PC-3 (cell line): ENCODE measurements at regions not wholly inside any gene's neighbourhood (a gene's known extent, or its start where the extent isn't known, plus 50 kb on each side); places are given as distances from the start of the nearest gene placed in this dataset.
"Not testable (repeated sequence)": the region's sequence is repeated elsewhere in the genome, so short reads cannot be mapped to it uniquely, and the experiment has no call there.

ENCODE experiments used
- ATAC-seq: fragments of 200-7000 bp; cut with Tn5 transposase; 2 replicates; pipeline ENCODE4 v1.9.1; 2020; ENCODE audit warnings: mild to moderate bottlenecking, moderate library complexity
- BruUV-seq: library from RNA; stranded (reverse); fragments of 400-500 nt; replicated peaks from 2 replicates; lab custom pipeline; 2021; lab: Mats Ljungman, UMichigan
- CTCF ChIA-PET: fragments of 300-600 bp; sonication (Branson Sonifier 250); formaldehyde crosslinking; loops from one replicate; lab custom pipeline; 2022; ENCODE audit warnings: antibody characterized with exemption; lab: Charles Lee
- POLR2A ChIA-PET: fragments of 300-600 bp; sonication (Branson Sonifier 250); formaldehyde crosslinking; loops from one replicate; lab custom pipeline; 2022; ENCODE audit warnings: antibody characterized with exemption; ENCODE audit not compliant: unreplicated experiment; lab: Charles Lee
- DNase-seq: peaks from one replicate; pipeline ENCODE4 v3.0.0-alpha.2; 2015
- H2AFZ ChIP-seq: fragments of 300-600 bp; sonication (generic); 2 replicates; pipeline ENCODE4 v1.6.0; 2016; ENCODE audit warnings: antibody characterized with exemption, low read length
- H3F3A ChIP-seq: fragments of 300-600 bp; sonication (generic); one replicate; pipeline ENCODE4 v1.6.0; 2017; ENCODE audit warnings: antibody characterized with exemption, low read length, control low read depth, mild to moderate bottlenecking; ENCODE audit not compliant: unreplicated experiment
- H3K27ac ChIP-seq: fragments of 300-600 bp; sonication (generic); 2 replicates; pipeline ENCODE4 v1.5.1; 2016; ENCODE audit warnings: mild to moderate bottlenecking, low read length
- H3K27me3 ChIP-seq: fragments of 300-600 bp; sonication (generic); 2 replicates; pipeline ENCODE4 v1.6.1; 2016; ENCODE audit warnings: low read length, mixed read lengths
- H3K36me3 ChIP-seq: fragments of 300-600 bp; sonication (generic); 2 replicates; pipeline ENCODE4 v1.6.1; 2016; ENCODE audit warnings: low read depth, mixed run types, low read length, mixed read lengths
- H3K4me1 ChIP-seq: fragments of 300-600 bp; sonication (generic); 2 replicates; pipeline ENCODE4 v1.5.1; 2016; ENCODE audit warnings: low read length; ENCODE audit not compliant: insufficient read depth
- H3K4me2 ChIP-seq: fragments of 300-600 bp; sonication (generic); 2 replicates; pipeline ENCODE4 v1.6.0; 2016; ENCODE audit warnings: low read length
- H3K4me3 ChIP-seq: fragments of 300-600 bp; sonication (generic); 2 replicates; pipeline ENCODE4 v1.5.1; 2016; ENCODE audit warnings: mild to moderate bottlenecking, low read length, mixed read lengths
- H3K79me2 ChIP-seq: fragments of 300-600 bp; sonication (generic); 2 replicates; pipeline ENCODE4 v1.6.1; 2017; ENCODE audit warnings: low read length, mixed read lengths
- H3K9ac ChIP-seq: fragments of 300-600 bp; sonication (generic); 2 replicates; pipeline ENCODE4 v1.6.0; 2016; ENCODE audit warnings: mild to moderate bottlenecking, low read length
- H3K9me2 ChIP-seq: fragments of 300-600 bp; sonication (generic); replicated peaks from 2 replicates; pipeline ENCODE4 v1.6.1; 2016; ENCODE audit warnings: mixed run types, low read length, mixed read lengths
- H3K9me3 ChIP-seq: fragments of 300-600 bp; sonication (generic); 2 replicates; pipeline ENCODE4 v1.6.1; 2016; ENCODE audit warnings: low read length, mixed read lengths
- H4K20me1 ChIP-seq: fragments of 300-600 bp; sonication (generic); 2 replicates; pipeline ENCODE4 v1.6.1; 2016; ENCODE audit warnings: low read length, mixed read lengths
- CTCF ChIP-seq: fragments of 300-600 bp; sonication (generic); conservative IDR thresholded peaks from 2 replicates; pipeline ENCODE4 v1.5.1; 2017; ENCODE audit warnings: antibody characterized with exemption, low read depth, mild to moderate bottlenecking, low read length
- EZH2 ChIP-seq: fragments of 300-600 bp; sonication (generic); IDR thresholded peaks from one replicate; pipeline ENCODE4 v1.6.1; 2017; ENCODE audit warnings: antibody characterized with exemption, mild to moderate bottlenecking, low read length; ENCODE audit not compliant: unreplicated experiment
- EZH2phosphoT487 ChIP-seq: fragments of 300-600 bp; sonication (generic); IDR thresholded peaks from 2 replicates; pipeline ENCODE4 v1.6.1; 2018; ENCODE audit warnings: mild to moderate bottlenecking, antibody characterized with exemption, low read length, borderline replicate concordance
- intact Hi-C: fragments of 100-400 bp; cut with micrococcal nuclease; formaldehyde crosslinking; loops from 2 replicates; pipeline ENCODE4 v1.9.0; 2023

- Histone ChIP-seq H3K4me1 (no peaks in the 10 kb centered on the region), H3F3A (no peaks in the 10 kb centered on the region), H3K27ac (no peak overlapping the region), H3K4me3 (no peak overlapping the region), H3K9me2 (no peaks in the 10 kb centered on the region), H3K4me2 (no peak overlapping the region), H4K20me1 (no peaks in the 10 kb centered on the region), H3K9me3 (peaks cover 20% of the 10 kb centered on the region), H2AFZ (no peak overlapping the region), H3K9ac (no peak overlapping the region), H3K27me3 (no peaks in the 10 kb centered on the region), H3K36me3 (no peaks in the 10 kb centered on the region), H3K79me2 (no peaks in the 10 kb centered on the region)
- ATAC-seq (no peak), DNase-seq (no peak)
- intact Hi-C loops: no loop called here
- ChIA-PET POLR2A (no interaction called here), CTCF (no interaction called here)
- TF ChIP-seq EZH2: no peak
- TF ChIP-seq EZH2phosphoT487: no peak
- no peak for TF ChIP-seq CTCF
- BruUV-seq: no TSS peak
These were observed 116.1 kb upstream of the CRBN start for GRCh38 chr3:3295586-3295985.

- BruUV-seq, DNase-seq, H3K4me3 ChIP-seq, H3K4me2 ChIP-seq, H3K9me2 ChIP-seq, intact Hi-C loops, H3K27me3 ChIP-seq, CTCF ChIA-PET, H3K27ac ChIP-seq, H3F3A ChIP-seq, H3K9ac ChIP-seq, H2AFZ ChIP-seq, ATAC-seq, H3K36me3 ChIP-seq, POLR2A ChIA-PET, H3K79me2 ChIP-seq, H4K20me1 ChIP-seq, H3K4me1 ChIP-seq: not testable (repeated sequence)
- H3K9me3 ChIP-seq: peaks cover 25% of the 10 kb centered on the region
These were observed 112.3 kb upstream of the CRBN start for GRCh38 chr3:3291756-3292283.

- TF ChIP-seq EZH2 (no peak), CTCF (no peak), EZH2phosphoT487 (no peak)
- CTCF ChIA-PET: no interaction called here
These were observed 108.8 kb upstream of the CRBN start for GRCh38 chr3:3288255-3288654.

More at GRCh38 chr3:3288255-3288654, 108.8 kb upstream of the CRBN start:
- Histone ChIP-seq H3K4me1 (no peaks in the 10 kb centered on the region), H3K9me2 (no peaks in the 10 kb centered on the region), H3F3A (no peaks in the 10 kb centered on the region), H4K20me1 (no peaks in the 10 kb centered on the region), H3K27me3 (no peaks in the 10 kb centered on the region), H3K9ac (no peak overlapping the region), H3K4me3 (no peak overlapping the region), H3K4me2 (no peak overlapping the region), H3K79me2 (no peaks in the 10 kb centered on the region), H3K27ac (no peak overlapping the region), H3K9me3 (peaks cover 30% of the 10 kb centered on the region), H2AFZ (no peak overlapping the region), H3K36me3 (no peaks in the 10 kb centered on the region)
- ATAC-seq (no peak), DNase-seq (no peak)
- POLR2A ChIA-PET: no interaction called here
- intact Hi-C loops: no loop called here
- no TSS peak for BruUV-seq
